Thyroid gland (tissue), 4 donors: ENCODE measurements at regions not wholly inside any gene's neighbourhood (a gene's known extent, or its start where the extent isn't known, plus 50 kb on each side); places are given as distances from the start of the nearest gene placed in this dataset.

Experiments used
- DNase-seq, 2 donors: peaks; one replicate each; pipeline ENCODE4 v3.0.0-alpha.2; 2019
- H3K27ac ChIP-seq, 3 donors: fragments of 200-600 bp; sonication (generic); 1 replicate in 2 of 3; 2 replicates in 1 of 3; pipeline ENCODE4 v1.5.1; 2016 to 2019; ENCODE audit warnings: mild to moderate bottlenecking in 1 of 3, moderate library complexity in 1 of 3
- H3K27me3 ChIP-seq: fragments of 200-600 bp; sonication (generic); one replicate; pipeline ENCODE4 v1.5.1; 2019
- H3K36me3 ChIP-seq, 2 donors: fragments of 200-600 bp; sonication (generic); one replicate each; pipeline ENCODE4 v1.5.1; 2016 to 2019
- H3K4me1 ChIP-seq, 2 donors: fragments of 200-600 bp; sonication (generic); one replicate each; pipeline ENCODE4 v1.5.1; 2017 to 2019
- H3K4me3 ChIP-seq, 3 donors: fragments of 200-600 bp; sonication (generic); replicated peaks in 1 of 3; 1 replicate in 2 of 3; 2 replicates in 1 of 3; pipeline ENCODE4 v1.5.1; 2016; ENCODE audit warnings: mild to moderate bottlenecking in 1 of 3
- H3K9me3 ChIP-seq: fragments of 200-600 bp; sonication (generic); one replicate; pipeline ENCODE4 v1.5.1; 2017
- POLR2A ChIP-seq, 2 donors: fragments of 450-650 bp; IDR thresholded peaks; one replicate each; pipeline ENCODE4 v1.6.1; 2017; ENCODE audit warnings: antibody characterized with exemption in 2 of 2, mild to moderate bottlenecking in 2 of 2, moderate library complexity in 1 of 2
- WGBS, 2 donors: methylation state at CpG; one replicate each; pipeline ENCODE4 v1.1.5; 2017; 5-methylcytosine and 5-hydroxymethylcytosine counted together
- intact Hi-C: fragments of 100-400 bp; cut with DNase I; formaldehyde crosslinking; loops from one replicate; pipeline ENCODE4 v1.15.1; 2023
- TF ChIP-seq, protein P1 (sequence below), 6 experiments: fragments of 200-600 bp in 3 of 6; fragments of 450-650 bp in 3 of 6; sonication (generic) in 3 of 6; IDR thresholded peaks; one replicate each; pipeline ENCODE4 v1.5.1; 2016 to 2019; ENCODE audit warnings: antibody characterized with exemption in 6 of 6, mild to moderate bottlenecking in 2 of 6, inconsistent platforms in 1 of 6, moderate library complexity in 1 of 6

DNA sequence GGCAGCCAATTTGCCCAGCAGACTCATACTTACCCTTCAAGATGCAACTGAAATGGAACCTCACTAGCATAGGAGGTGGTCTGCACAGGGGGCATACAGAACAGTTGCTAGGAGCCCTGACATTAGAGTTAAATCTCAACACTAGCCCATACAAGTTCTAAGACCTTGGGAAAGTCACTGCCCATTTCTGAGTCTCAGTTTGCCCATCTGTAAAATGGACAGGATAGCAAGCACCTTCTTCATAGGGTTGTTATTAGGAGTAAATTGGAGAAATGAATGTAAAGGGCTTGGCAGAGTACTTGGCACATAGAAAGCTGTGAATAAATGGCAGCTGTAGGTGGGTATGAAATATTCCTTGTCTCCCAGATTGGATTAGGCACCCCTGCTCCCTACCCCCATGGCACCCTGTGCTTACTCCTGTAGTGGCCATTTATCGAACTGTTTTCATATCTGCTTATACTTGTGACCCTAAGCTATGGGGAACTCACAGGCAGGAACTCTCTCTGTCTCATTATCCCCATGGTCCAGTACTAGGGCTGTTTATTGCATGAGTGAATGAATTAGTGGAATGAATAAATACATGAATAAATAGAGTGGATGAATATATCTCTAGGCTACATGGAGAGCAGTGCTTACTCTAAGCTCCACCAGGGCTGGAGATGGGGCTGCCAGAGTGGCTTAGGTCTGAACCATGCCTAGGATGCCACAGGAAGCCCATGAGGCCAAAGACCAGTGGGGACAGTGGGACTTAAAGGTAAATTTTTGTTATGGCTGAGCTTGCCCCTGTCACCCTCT lies 152.6 kb downstream of the PLPP3 start:
- Histone ChIP-seq H3K27ac (no peak overlapping the region), H3K4me1 (peaks cover 11 to 21% of the 10 kb centered on the region in 2 donors), H3K27me3 (no peaks in the 10 kb centered on the region), H3K4me3 (no peak overlapping the region), H3K36me3 (no peaks in the 10 kb centered on the region), H3K9me3 (no peaks in the 10 kb centered on the region)
- TF ChIP-seq, protein P1, sequence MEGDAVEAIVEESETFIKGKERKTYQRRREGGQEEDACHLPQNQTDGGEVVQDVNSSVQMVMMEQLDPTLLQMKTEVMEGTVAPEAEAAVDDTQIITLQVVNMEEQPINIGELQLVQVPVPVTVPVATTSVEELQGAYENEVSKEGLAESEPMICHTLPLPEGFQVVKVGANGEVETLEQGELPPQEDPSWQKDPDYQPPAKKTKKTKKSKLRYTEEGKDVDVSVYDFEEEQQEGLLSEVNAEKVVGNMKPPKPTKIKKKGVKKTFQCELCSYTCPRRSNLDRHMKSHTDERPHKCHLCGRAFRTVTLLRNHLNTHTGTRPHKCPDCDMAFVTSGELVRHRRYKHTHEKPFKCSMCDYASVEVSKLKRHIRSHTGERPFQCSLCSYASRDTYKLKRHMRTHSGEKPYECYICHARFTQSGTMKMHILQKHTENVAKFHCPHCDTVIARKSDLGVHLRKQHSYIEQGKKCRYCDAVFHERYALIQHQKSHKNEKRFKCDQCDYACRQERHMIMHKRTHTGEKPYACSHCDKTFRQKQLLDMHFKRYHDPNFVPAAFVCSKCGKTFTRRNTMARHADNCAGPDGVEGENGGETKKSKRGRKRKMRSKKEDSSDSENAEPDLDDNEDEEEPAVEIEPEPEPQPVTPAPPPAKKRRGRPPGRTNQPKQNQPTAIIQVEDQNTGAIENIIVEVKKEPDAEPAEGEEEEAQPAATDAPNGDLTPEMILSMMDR (IDR thresholded peaks at IDR 0.05) = no peak
- no peak for TF ChIP-seq POLR2A (IDR thresholded peaks at IDR 0.05)
- 80 to 95% methylated on average over 1 of the region's 1 CpG for WGBS, 2 donors
- intact Hi-C loops = no loop called here
- DNase-seq = no peak

DNA sequence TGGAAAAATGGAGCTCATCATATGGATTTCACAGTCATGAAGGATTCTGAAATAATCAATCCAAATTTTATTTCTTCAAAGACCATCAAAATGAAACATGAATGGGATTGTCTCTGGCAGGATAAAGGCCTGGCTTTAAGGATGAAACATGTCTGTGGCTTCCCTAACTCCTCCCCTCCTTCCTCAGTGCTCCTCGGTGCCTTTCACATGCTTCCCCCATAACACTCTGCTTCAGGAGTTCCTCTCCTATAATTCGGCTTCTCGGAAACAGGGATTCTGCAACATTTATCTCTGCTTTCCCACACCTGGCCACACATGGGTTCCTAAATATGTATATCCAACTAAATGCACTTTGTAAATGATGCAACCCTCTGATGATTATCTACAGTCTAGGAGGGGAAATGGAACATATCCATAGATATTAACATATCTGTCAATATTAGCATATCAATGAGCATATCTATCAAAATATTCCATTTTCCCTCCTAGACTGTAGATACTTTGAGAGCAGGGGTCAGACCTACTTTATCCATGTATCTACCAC lies 153.8 kb downstream of the PLPP3 start:
- no peaks in the 10 kb centered on the region for H3K36me3 ChIP-seq
- TF ChIP-seq, protein P1 (IDR thresholded peaks at IDR 0.05) = no peak
- no peak for TF ChIP-seq POLR2A (IDR thresholded peaks at IDR 0.05)
- H3K27me3 ChIP-seq = no peaks in the 10 kb centered on the region
- H3K27ac ChIP-seq = peak overlapping the region in 1 of 3 donors; percentile 2
- H3K4me1 ChIP-seq = peaks cover 7 to 16% of the 10 kb centered on the region in 2 donors
- no peaks in the 10 kb centered on the region for H3K9me3 ChIP-seq
- 85 to 89% methylated on average over 3 of the region's 3 CpGs for WGBS, 2 donors
- no peak for DNase-seq
- no peak overlapping the region for H3K4me3 ChIP-seq
- intact Hi-C loops = no loop called here

DNA sequence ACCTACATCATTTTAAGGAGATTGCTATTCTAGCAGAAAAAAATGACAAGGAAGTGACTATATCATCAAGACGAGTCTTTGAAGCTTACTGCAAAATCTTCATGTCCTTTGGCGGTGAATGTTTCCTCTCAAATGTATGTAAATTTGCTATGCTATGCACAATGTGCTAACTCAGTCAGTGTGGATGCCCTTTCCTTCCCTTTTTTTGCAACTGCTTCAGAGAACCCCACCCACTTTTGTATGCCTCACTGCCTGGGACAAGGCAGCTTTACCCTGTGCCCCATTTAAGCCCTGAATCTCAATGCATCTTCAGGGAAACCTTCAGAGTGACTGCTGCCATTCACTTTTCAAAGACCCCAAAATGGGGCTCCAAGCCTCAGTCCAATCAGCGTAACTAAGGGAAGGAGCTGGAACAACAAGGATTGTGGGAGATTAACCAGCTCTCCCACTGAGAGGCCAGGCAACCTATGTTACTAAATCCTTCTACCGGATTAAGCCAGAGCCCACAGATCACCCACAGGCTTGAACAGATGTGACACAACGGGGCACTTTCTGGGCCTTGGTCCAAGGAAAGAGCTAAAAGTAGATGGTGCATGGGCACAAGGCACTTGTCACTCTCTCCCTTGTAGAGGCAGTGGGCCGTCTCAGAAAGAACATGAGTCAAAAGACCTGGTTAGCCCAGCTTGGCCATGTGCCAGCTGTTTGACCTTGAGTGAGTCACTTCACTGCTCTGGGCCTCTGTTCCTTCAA lies 154.4 kb downstream of the PLPP3 start:
- H3K27me3 ChIP-seq = no peaks in the 10 kb centered on the region
- 61 to 66% methylated on average over 6 of the region's 6 CpGs for whole genome bisulfite sequencing, 2 donors
- no peaks in the 10 kb centered on the region for H3K9me3 ChIP-seq
- peaks cover 7 to 16% of the 10 kb centered on the region in 2 donors for H3K4me1 ChIP-seq
- H3K4me3 ChIP-seq = no peak overlapping the region
- intact Hi-C loops = no loop called here
- DNase-seq = peak; percentile 85 to 89
- peak overlapping the region in 1 of 3 donors; percentile 2 for H3K27ac ChIP-seq
- TF ChIP-seq, protein P1 (IDR thresholded peaks at IDR 0.05) = no peak
- no peak for TF ChIP-seq POLR2A (IDR thresholded peaks at IDR 0.05)
- H3K36me3 ChIP-seq = no peaks in the 10 kb centered on the region

DNA sequence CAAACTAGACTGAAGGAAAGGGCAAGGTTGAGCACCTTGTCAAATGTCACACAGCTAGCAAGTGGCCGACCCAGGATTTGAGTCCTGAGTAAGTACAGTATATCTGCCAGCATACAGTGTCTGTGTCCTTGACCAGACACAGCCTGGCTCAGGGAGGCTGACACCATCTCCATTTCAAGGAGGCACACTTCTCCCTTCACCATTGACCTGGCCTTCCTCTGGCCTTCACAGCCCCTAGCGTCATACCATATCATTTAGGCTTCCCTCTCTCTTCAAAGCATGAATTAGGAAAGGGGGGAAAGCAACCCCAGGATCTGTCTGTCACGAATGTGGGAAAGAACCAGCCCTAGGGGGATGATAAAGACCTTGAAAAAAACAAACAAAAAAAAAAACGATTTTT lies 155.6 kb downstream of the PLPP3 start:
- no peak for DNase-seq
- intact Hi-C loops = no loop called here
- TF ChIP-seq POLR2A (IDR thresholded peaks at IDR 0.05) = no peak
- Histone ChIP-seq H3K4me1 (peaks cover 7 to 16% of the 10 kb centered on the region in 2 donors), H3K36me3 (no peaks in the 10 kb centered on the region), H3K27me3 (no peaks in the 10 kb centered on the region), H3K4me3 (no peak overlapping the region), H3K9me3 (no peaks in the 10 kb centered on the region), H3K27ac (no peak overlapping the region)
- 81 to 82% methylated on average over 4 of the region's 4 CpGs for WGBS, 2 donors

DNA sequence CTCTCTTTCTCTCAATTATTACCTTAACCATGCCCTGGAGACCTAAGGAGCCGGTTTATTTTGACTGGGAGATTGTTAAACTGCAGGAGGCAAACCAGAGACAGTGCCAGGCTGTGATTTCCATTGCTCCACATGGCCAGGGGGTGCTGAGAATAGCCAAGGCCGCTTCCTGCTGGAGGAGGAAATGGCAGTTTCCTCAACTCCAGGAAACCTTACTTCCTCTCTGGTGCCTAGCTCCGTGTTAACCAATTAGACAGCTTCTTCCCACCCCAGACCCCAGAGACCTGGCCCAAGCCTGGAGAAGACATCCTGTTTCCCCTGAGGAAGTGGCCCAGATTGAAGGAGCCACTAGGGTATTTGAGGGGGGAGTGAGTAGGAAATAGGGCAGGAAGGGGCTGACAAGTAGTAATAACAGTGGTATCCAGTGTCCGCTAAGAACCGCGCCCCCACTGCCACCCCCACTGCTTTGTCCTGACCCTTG lies 161.2 kb downstream of the PLPP3 start:
- DNase-seq = no peak
- Histone ChIP-seq H3K27ac (peak overlapping the region in 1 of 3 donors; percentile 31), H3K9me3 (no peaks in the 10 kb centered on the region), H3K4me3 (no peak overlapping the region), H3K27me3 (no peaks in the 10 kb centered on the region), H3K36me3 (no peaks in the 10 kb centered on the region), H3K4me1 (no peaks in the 10 kb centered on the region)
- 67 to 79% methylated on average over 6 of the region's 6 CpGs for WGBS, 2 donors
- intact Hi-C loops = no loop called here
- TF ChIP-seq, protein P1 (IDR thresholded peaks at IDR 0.05) = no peak
- no peak for TF ChIP-seq POLR2A (IDR thresholded peaks at IDR 0.05)
